ENCODE measurements at regions not wholly inside any gene's neighbourhood (a gene's known extent, or its start where the extent isn't known, plus 50 kb on each side); places are given as distances from the start of the nearest gene placed in this dataset.

DNA sequence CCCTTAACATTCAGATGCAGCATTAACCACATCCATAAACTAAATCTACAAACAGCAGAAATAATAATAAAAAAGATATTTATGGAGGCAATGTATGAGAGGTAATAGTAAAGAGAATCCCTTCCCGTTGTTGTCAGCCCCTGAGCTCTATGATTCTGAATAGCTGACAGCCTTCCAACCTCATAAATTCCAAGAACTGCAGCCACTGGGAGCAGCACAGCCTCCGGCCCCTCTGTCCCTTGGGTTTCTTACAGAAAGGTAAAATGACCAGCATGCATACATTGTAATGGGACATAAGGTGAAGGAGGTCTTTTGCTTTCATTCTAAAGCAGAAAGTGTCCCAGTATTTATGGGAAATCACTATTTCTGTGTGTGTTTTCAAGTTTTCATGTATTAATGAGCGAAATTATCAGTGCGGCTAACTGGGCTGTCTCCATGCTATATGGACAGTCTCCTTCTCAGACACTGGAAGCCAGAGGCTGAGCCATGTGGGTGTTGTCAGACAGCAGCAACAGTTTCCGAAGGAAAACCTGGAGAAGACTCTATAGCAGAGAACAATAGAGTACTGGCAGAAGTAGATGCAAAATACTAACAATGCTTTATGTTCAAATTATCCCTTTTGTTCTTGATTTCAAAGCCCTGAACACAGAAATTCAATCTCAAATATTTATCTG lies 151.6 kb downstream of the LRRC30 start:
- Histone ChIP-seq H3K79me2 (ENCODE audit: control insufficient read depth, insufficient read depth, low read length) (no peaks in the 10 kb centered on the region), H3K9ac (ENCODE audit: control insufficient read depth, insufficient read depth, low read length) (no peak overlapping the region), H3K4me2 (ENCODE audit: control insufficient read depth, insufficient read depth) (no peak overlapping the region), H3K9me3 (replicated peaks; ENCODE audit: control insufficient read depth, insufficient read depth, low read length) (no peaks in the 10 kb centered on the region; the same call in 2 of the 3 replicates), H4K20me1 (ENCODE audit: control insufficient read depth, insufficient read depth) (no peaks in the 10 kb centered on the region), H2AFZ (ENCODE audit: control insufficient read depth, low read depth, low read length) (no peak overlapping the region), H3K4me1 (ENCODE audit: control insufficient read depth, insufficient read depth, low read length) (no peaks in the 10 kb centered on the region), H3K4me3 (no peak overlapping the region), H3K36me3 (ENCODE audit: control insufficient read depth in 2 of 2, insufficient read depth in 2 of 2, low read length in 1 of 2) (no peaks in the 10 kb centered on the region), H3K27me3 (replicated peaks in 1 of 2; ENCODE audit: control insufficient read depth in 2 of 2, insufficient read depth in 2 of 2, low read length in 1 of 2) (no peaks in the 10 kb centered on the region), H3K27ac (ENCODE audit: control insufficient read depth, insufficient read depth) (no peak overlapping the region)
- in situ Hi-C loops (cut with MboI) (no loop called here), intact Hi-C loops (cut with micrococcal nuclease; ENCODE audit: unreplicated experiment) (no loop called here)
- RAD21 ChIA-PET (ENCODE audit: unreplicated experiment): no interaction called here
- WGBS (ENCODE audit: insufficient coverage, insufficient replicate concordance, low lambda C conversion rate, missing lambda C conversion rate): 13% methylated on average over 5 of the region's 5 CpGs
- BruUV-seq (replicated peaks): no TSS peak
- SMC1A ChIA-PET (ENCODE audit: uncharacterized antibody, unreplicated experiment): no interaction called here
- FAIRE-seq: no peak
- no peak for DNase-seq (ENCODE audit: low read depth, low spot score)
- POLR2A ChIA-PET: no interaction called here
- ATAC-seq: no peak
- TF ChIP-seq PRDM15 (CRISPR knock-in tag; IDR thresholded peaks at IDR 0.05): no peak
- no peak for TF ChIP-seq NR2F1 (conservative IDR thresholded peaks at IDR 0.05)
- CTCF ChIA-PET: no interaction called here
